ENCODE measurements at regions not wholly inside any gene's neighbourhood (a gene's known extent, or its start where the extent isn't known, plus 50 kb on each side); places are given as distances from the start of the nearest gene placed in this dataset.

DNA sequence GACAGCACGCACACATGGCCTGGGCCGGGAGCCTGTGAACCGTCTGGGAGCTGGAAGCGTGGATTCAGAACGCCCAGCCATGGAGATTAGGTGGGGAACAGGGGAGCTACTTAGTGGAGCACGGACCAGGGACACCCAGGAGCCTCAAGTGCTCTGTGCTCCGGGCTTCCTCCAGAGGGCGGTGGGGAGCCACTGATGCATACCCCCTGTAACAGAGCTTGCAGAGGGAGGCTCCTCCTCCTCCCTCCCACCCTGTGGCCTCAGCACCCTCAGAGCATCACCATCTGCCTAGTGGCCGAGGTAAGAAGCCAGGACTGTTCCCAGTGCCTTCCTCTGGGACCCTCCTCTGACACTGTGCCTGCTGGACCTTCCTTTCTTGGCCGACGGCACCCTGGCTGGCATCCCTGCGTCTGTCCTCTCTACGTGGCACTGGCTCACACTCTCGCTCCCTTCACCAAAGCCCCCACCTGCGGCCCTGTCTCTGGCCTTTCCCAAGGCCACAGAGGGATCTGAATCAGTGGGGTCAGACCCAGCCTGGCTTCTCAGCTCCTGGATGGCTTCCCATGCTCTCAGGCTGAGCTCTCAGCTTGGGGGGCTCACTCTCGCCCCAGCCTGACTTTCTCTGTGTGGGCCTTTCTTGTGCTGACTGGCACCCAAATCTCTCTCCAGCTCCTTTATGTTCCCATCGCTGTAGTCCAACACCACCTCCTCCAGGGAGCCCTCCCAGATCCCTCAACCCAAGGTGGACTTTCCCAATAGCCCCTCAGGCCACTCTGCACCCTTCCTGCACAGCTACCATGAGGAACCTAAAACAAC, 780.9 kb downstream of the BRD1 start:
- DNase-seq (ENCODE audit: low read depth in 2 of 3, low spot score in 2 of 3) = peak in 1 of 3 experiments; percentile 27

- no peak for DNase-seq (ENCODE audit: low read depth in 2 of 3, low spot score in 2 of 3)
These were observed 781.6 kb downstream of the BRD1 start for GRCh38 chr22:49046000-49046545.

GRCh38 chr22:49045276-49045675, 782.4 kb downstream of the BRD1 start:
- DNase-seq (ENCODE audit: low read depth in 2 of 3, low spot score in 2 of 3) = no peak

DNA sequence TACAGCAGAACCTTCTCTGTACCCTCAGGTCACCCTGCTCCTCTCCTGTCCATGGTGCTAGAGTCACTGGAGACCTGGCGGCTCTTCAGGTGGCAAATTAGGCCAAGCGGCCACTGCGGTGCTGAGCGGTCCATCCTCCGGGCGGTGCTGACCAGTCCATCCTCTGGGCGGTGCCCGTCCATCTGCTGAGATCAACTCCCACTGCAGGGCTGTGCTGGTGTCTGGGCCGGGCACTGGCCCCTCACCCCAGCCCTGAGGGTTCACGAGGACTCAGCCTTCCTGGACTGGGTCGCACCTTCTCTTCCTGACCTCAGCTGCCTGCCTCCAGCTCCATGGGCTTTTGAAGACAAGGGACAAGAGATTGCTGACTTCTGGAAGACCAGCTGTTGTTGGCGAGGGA, 782.9 kb downstream of the BRD1 start:
- DNase-seq (ENCODE audit: low read depth in 2 of 3, low spot score in 2 of 3) = no peak

- no peak for DNase-seq (ENCODE audit: low read depth in 2 of 3, low spot score in 2 of 3)
These were observed 783.6 kb downstream of the BRD1 start for GRCh38 chr22:49044091-49044490.

DNA sequence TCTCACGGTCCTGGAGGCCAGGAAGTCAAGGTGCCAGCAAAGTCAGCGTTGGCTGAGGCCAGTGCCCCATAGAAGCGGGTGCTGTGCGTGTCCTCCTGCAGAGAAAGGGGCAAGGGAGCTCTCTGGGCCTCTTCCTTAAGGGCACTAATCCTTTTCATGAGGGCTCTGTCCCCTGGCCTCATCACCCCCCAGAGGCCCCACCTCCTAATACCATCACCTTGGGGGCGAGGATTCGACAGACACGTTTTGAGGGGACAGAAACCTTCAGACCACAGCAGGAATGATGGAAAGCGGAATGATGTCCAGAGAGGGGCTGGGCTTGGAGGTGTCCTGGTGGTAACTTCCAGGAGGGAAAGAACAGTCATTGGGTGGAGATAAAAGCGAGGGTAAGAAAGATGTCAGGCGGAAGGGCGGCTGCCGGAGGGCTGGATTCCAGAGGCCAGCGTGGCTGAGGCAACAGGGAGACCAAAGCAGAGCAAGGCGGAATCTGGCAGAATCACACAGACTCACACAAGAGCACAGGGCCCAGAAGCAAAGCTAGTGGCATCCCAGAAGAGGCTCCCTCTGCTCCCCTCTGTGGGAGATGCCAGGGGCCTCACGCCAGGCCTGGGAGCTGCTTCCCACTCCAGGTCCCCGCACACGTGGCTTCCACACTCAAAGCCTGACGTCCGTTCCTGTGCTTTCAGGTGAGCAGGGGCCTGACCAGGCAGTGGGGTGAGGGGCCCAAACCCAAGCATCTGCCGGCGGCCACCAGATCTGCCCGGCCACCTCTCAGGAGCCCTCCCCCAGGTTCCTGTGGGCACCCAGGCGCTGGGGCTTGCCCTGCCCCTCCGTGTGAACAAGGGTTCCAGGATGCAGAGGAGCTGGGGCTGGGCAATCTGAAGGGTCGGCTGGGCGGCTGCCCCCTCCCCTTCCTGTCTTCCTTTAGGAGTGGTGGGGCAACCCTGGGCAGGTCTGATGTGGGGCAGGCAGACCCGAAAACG, 784.5 kb downstream of the BRD1 start:
- DNase-seq (ENCODE audit: low read depth in 2 of 3, low spot score in 2 of 3) = no peak

DNA sequence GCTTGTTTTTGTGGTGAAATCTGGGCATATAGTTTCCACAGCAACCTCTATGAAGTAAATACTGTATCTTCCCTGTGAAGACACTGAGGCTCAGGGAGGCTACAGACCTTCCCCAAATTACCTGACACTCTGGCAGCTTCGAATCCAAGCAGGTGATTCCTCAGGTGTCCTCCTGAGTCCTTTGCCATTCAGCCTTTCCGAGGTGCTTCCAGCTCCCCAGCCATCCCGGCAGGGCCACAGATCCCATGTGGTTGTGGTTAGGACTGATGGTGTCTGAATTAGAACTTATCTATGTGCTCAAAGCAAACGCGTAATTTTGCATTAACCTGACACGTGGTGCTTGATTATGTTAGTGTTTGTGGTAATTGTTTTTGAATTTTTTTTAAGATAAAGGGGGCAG, 785.6 kb downstream of the BRD1 start:
- no peak for DNase-seq (ENCODE audit: low read depth in 2 of 3, low spot score in 2 of 3)

DNA sequence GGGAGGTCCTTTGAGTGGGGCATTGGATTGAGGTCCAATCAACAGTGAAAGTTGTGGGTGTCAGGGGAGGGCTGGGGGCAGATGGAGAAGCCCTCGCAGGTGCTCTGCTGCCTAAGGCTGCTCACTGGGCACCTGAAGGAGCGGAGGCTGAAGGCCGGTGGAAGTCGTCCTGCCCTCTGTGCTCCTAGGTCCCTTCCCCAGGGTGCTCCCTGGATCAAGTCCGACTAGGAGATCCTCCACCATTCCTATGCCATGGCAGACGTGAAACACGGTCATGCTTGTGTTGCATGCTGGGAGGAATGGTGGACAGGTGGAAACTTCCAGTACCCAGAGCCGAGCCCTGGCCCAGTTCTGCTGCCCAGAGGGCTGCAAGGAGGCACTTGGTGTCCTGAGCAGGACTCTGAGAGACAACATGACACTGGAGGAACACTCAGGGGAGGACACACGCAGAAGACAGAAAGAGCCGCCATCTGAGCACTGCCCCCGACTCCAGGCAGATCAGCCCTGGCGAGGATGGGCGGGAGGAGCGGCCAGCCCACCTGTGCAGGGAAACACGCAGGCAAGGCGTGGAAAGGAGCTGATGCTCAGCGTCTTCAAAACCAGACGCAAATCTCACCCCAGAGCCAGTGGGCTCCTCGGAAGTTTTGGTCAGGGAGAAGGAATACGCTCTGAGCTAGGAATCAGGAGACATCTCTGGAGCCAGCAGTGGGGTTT, 786.8 kb downstream of the BRD1 start:
- DNase-seq (ENCODE audit: low read depth in 2 of 3, low spot score in 2 of 3) = no peak

GRCh38 chr22:49040111-49040510, 787.6 kb downstream of the BRD1 start:
- DNase-seq (ENCODE audit: low read depth in 2 of 3, low spot score in 2 of 3) = no peak

DNA sequence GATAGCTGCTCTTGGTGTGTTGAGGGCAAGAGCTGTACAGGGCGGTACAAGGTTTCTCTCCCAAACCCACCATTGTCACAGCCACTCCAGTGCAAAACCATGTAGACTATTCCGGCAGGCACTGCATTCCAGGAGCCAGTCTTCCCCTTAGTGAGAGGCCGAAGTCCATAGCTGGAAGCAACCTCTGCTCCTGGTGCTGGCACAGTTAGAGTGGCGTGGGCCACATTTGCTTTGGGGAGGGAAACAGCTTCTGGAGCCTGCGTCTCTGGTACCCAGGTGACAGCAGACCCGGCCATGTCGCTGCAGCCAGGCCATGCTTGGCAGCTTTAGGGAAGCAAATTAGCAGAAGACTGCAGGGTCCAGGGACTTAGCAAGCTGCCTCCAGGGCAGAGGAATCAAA, 788.0 kb downstream of the BRD1 start:
- no peak for DNase-seq (ENCODE audit: low read depth in 2 of 3, low spot score in 2 of 3)

- DNase-seq (ENCODE audit: low read depth in 2 of 3, low spot score in 2 of 3) = no peak
These were observed 789.9 kb downstream of the BRD1 start for GRCh38 chr22:49037701-49038245.

GRCh38 chr22:49036513-49036912, 791.2 kb downstream of the BRD1 start:
- no peak for DNase-seq (ENCODE audit: low read depth in 2 of 3, low spot score in 2 of 3)

GRCh38 chr22:49035818-49036457, 791.7 kb downstream of the BRD1 start:
- DNase-seq (ENCODE audit: low read depth in 2 of 3, low spot score in 2 of 3) = no peak

- no peak for DNase-seq (ENCODE audit: low read depth in 2 of 3, low spot score in 2 of 3)
These were observed 792.5 kb downstream of the BRD1 start for GRCh38 chr22:49034836-49035817.

DNA sequence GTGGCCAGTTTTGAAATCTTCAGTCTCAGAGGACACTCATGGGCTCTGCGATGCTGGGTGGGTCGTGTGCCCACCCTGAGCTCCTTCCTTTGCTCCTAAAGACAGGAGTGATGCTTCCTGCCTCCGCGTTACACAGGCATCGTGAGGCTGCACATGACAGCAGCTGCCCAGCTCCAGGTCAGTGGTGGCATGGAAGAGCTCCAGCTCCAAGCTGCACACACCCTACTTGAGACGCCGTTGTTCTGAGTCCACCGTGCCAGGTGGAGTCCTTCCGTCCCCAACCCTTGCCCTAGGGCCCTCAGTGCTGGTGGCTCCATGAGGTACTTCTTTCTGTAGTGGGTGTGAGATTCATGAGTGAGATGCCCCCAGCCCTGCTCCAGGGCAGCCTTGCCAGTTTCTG, 794.1 kb downstream of the BRD1 start:
- no peak for DNase-seq (ENCODE audit: low read depth in 2 of 3, low spot score in 2 of 3)

DNA sequence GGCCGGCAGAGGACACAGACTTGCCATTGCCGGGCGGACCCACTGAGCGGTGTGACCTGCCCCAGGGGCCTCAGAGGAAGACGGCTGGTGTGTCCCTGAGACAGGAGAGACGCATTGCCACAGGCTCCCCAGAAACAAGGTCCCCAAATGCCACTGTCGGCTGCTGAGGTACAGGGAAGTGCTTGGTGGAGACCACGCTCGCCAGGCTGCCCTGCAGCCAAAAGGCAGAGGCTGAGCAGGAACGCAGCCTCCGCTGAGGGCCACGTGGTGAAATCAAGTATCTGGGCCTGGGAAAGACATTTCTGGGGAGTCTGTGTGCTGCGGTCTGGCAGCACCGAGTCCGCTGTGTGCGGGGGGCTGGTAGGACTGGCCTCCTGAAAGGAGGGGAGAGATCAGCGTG, 794.9 kb downstream of the BRD1 start:
- DNase-seq (ENCODE audit: low read depth in 2 of 3, low spot score in 2 of 3) = no peak

DNA sequence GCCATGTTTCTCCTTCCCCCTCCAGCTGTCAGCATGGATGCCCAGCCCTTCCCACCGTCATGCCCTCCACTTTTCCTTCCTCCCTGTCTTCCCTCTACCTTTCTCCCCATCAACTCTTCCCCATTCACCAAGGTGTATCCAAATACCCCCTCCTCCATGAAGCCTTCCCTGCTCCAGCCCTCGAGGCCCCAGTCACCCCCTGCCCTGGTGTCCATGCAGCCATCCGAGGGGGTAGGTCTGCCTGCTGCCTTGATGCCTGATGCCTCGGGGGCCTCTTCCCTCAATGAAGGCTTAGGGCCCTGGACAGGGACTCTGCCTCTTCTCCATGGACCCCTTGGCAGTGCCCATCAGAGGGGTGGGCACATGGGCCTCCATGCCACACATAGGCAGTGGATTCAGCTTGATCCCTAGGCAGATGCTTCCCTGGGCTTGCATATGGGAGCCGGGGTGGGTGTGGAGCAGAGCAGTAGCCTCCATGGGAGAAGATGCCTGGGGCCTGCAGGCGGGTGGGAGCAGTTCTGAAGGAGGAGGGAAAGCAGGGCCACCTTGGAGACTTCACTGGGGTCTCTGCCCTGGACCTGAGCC, 795.8 kb downstream of the BRD1 start:
- no peak for DNase-seq (ENCODE audit: low read depth in 2 of 3, low spot score in 2 of 3)

GRCh38 chr22:49028111-49028510, 799.6 kb downstream of the BRD1 start:
- no peak for DNase-seq (ENCODE audit: low read depth in 2 of 3, low spot score in 2 of 3)

GRCh38 chr22:49027368-49027670, 800.4 kb downstream of the BRD1 start:
- DNase-seq (ENCODE audit: low read depth in 2 of 3, low spot score in 2 of 3) = no peak

Data from activated CD8-positive, alpha-beta memory T cell treated with anti-CD3 and anti-CD28 coated beads for 48 hours (primary cell).